H9 (cell line): ENCODE measurements at regions not wholly inside any gene's neighbourhood (a gene's known extent, or its start where the extent isn't known, plus 50 kb on each side); places are given as distances from the start of the nearest gene placed in this dataset.

Experiments used
- DNase-seq: peaks from one replicate; pipeline ENCODE4 v3.0.0-alpha.2; 2017
- H2AFZ ChIP-seq: one replicate; pipeline ENCODE4 v1.6.1; 2013; ENCODE audit warnings: mild to moderate bottlenecking, low read length, control low read depth, moderate library complexity
- H2AK5ac ChIP-seq: 2 replicates; pipeline ENCODE4 v1.6.1; 2013; ENCODE audit warnings: low read length, control low read depth, mixed read lengths; ENCODE audit not compliant: insufficient read length
- H2BK120ac ChIP-seq: one replicate; pipeline ENCODE4 v1.6.1; 2013; ENCODE audit warnings: low read depth, mild to moderate bottlenecking, low read length, control low read depth, inconsistent platforms; ENCODE audit not compliant: poor library complexity, severe bottlenecking
- H2BK12ac ChIP-seq: 2 replicates; pipeline ENCODE4 v1.6.1; 2013; ENCODE audit warnings: low read length, control low read depth, mixed read lengths, low read depth; ENCODE audit not compliant: insufficient read length
- H2BK15ac ChIP-seq: 2 replicates; pipeline ENCODE4 v1.6.1; 2013; ENCODE audit warnings: low read depth, low read length, control low read depth
- H2BK20ac ChIP-seq: one replicate; pipeline ENCODE4 v1.6.1; 2013; ENCODE audit warnings: low read depth, mild to moderate bottlenecking, low read length, control low read depth, inconsistent platforms; ENCODE audit not compliant: poor library complexity, severe bottlenecking
- H2BK5ac ChIP-seq: 2 replicates; pipeline ENCODE4 v1.6.1; 2013; ENCODE audit warnings: low read length, control low read depth, mixed read lengths; ENCODE audit not compliant: insufficient read length
- H3K14ac ChIP-seq: 2 replicates; pipeline ENCODE4 v1.6.1; 2013; ENCODE audit warnings: low read length, control low read depth; ENCODE audit not compliant: insufficient read depth
- H3K18ac ChIP-seq: 2 replicates; pipeline ENCODE4 v1.6.1; 2013; ENCODE audit warnings: low read depth, mild to moderate bottlenecking, mixed read lengths, low read length, control low read depth; ENCODE audit not compliant: insufficient read length
- H3K23ac ChIP-seq: 2 replicates; pipeline ENCODE4 v1.6.1; 2013; ENCODE audit warnings: low read length, control low read depth, mixed read lengths, low read depth; ENCODE audit not compliant: insufficient read length
- H3K23me2 ChIP-seq: 2 replicates; pipeline ENCODE4 v1.6.1; 2013; ENCODE audit warnings: low read depth, mild to moderate bottlenecking, mixed read lengths, low read length, control low read depth; ENCODE audit not compliant: insufficient read length, poor library complexity, severe bottlenecking
- H3K27ac ChIP-seq: 2 replicates; pipeline ENCODE4 v1.5.1; 2013; ENCODE audit warnings: low read length, control low read depth, mixed read lengths, low read depth; ENCODE audit not compliant: insufficient read length
- H3K27me3 ChIP-seq: 2 replicates; pipeline ENCODE4 v1.6.1; 2013; ENCODE audit warnings: low read length, control low read depth, inconsistent platforms; ENCODE audit not compliant: insufficient read depth
- H3K4ac ChIP-seq: 2 replicates; pipeline ENCODE4 v1.6.1; 2013; ENCODE audit warnings: low read depth, mild to moderate bottlenecking, control low read depth, inconsistent platforms, low read length, moderate library complexity
- H3K4me1 ChIP-seq: 2 replicates; pipeline ENCODE4 v1.6.1; 2013; ENCODE audit warnings: low read length, control low read depth, inconsistent platforms; ENCODE audit not compliant: insufficient read depth
- H3K4me2 ChIP-seq: 2 replicates; pipeline ENCODE4 v1.6.1; 2013; ENCODE audit warnings: low read length, control low read depth, mixed read lengths; ENCODE audit not compliant: insufficient read length, insufficient read depth
- H3K56ac ChIP-seq: 2 replicates; pipeline ENCODE4 v1.6.1; 2013; ENCODE audit warnings: low read depth, mild to moderate bottlenecking, mixed read lengths, low read length, control low read depth; ENCODE audit not compliant: insufficient read length
- H3K79me1 ChIP-seq: 2 replicates; pipeline ENCODE4 v1.6.1; 2013; ENCODE audit warnings: low read depth, mild to moderate bottlenecking, moderate library complexity, low read length, control low read depth, inconsistent platforms; ENCODE audit not compliant: insufficient read depth, poor library complexity, severe bottlenecking
- H3K79me2 ChIP-seq: 2 replicates; pipeline ENCODE4 v1.6.1; 2013; ENCODE audit warnings: low read length, control low read depth, inconsistent platforms; ENCODE audit not compliant: insufficient read depth
- H3K9ac ChIP-seq: 2 replicates; pipeline ENCODE4 v1.6.1; 2013; ENCODE audit warnings: low read length, control low read depth, mixed read lengths; ENCODE audit not compliant: insufficient read length; ENCODE audit errors: extremely low read depth
- H3K9me3 ChIP-seq: one replicate; pipeline ENCODE4 v1.6.1; 2013; ENCODE audit warnings: low read depth, low read length, inconsistent platforms; ENCODE audit not compliant: control insufficient read depth
- H3T11ph ChIP-seq: one replicate; pipeline ENCODE4 v1.6.1; 2013; ENCODE audit warnings: mild to moderate bottlenecking, low read length, control low read depth, inconsistent platforms
- H4K20me1 ChIP-seq: one replicate; pipeline ENCODE4 v1.6.1; 2013; ENCODE audit not compliant: control insufficient read depth, insufficient read length, insufficient read depth
- H4K5ac ChIP-seq: 2 replicates; pipeline ENCODE4 v1.6.1; 2013; ENCODE audit warnings: low read depth, mild to moderate bottlenecking, mixed read lengths, low read length, control low read depth; ENCODE audit not compliant: insufficient read length
- H4K8ac ChIP-seq: replicated peaks from 2 replicates; pipeline ENCODE4 v1.6.1; 2013; ENCODE audit warnings: low read length, control low read depth, mixed read lengths, low read depth; ENCODE audit not compliant: insufficient read length
- H4K91ac ChIP-seq: 2 replicates; pipeline ENCODE4 v1.6.1; 2013; ENCODE audit warnings: low read depth, mild to moderate bottlenecking, moderate library complexity, mixed read lengths, low read length, control low read depth; ENCODE audit not compliant: insufficient read length
- H3K27ac Mint-ChIP-seq, 3 experiments: 2 replicates in 2 of 3; 3 replicates in 1 of 3; pipeline ENCODE4 v1.8.0; 2020 to 2021; ENCODE audit warnings: mixed read lengths in 3 of 3, mild to moderate bottlenecking in 1 of 3, moderate library complexity in 1 of 3
- H3K27me3 Mint-ChIP-seq: 2 replicates; pipeline ENCODE4 v1.8.0; 2021; ENCODE audit warnings: low read depth, mild to moderate bottlenecking, moderate library complexity, mixed read lengths
- H3K36me3 Mint-ChIP-seq, 3 experiments: 2 replicates in 2 of 3; 3 replicates in 1 of 3; pipeline ENCODE4 v1.8.0; 2020 to 2021; ENCODE audit warnings: low read depth in 3 of 3, mixed read lengths in 3 of 3; ENCODE audit not compliant: insufficient read depth in 1 of 3
- H3K4me1 Mint-ChIP-seq, 2 experiments: 2 replicates each; pipeline ENCODE4 v1.8.0; 2020; ENCODE audit warnings: mixed read lengths in 2 of 2
- H3K4me3 Mint-ChIP-seq, 2 experiments: 2 replicates in 1 of 2; 3 replicates in 1 of 2; pipeline ENCODE4 v1.8.0; 2020 to 2021; ENCODE audit warnings: mild to moderate bottlenecking in 2 of 2, mixed read lengths in 2 of 2, moderate library complexity in 1 of 2
- H3K9me3 Mint-ChIP-seq, 2 experiments: 2 replicates in 1 of 2; 3 replicates in 1 of 2; pipeline ENCODE4 v1.8.0; 2020; ENCODE audit warnings: mild to moderate bottlenecking in 2 of 2, mixed read lengths in 2 of 2, moderate library complexity in 1 of 2
- CTCF ChIP-seq: fragments of 200-600 bp; sonication (generic); conservative IDR thresholded peaks from 3 replicates; pipeline ENCODE4 v1.8.0; 2021; ENCODE audit warnings: antibody characterized with exemption, mild to moderate bottlenecking
- WGBS: extraction: QIAGEN DNeasy Blood & Tissue Kit; methylation state at CpG from one replicate; pipeline ENCODE4 v1.1.7; 2013; ENCODE audit warnings: missing lambda C conversion rate, low lambda C conversion rate, mixed read lengths; ENCODE audit not compliant: insufficient read length; ENCODE audit errors: extremely low coverage; 5-methylcytosine and 5-hydroxymethylcytosine counted together

- no peak overlapping the region for H2AK5ac ChIP-seq
- H3T11ph ChIP-seq: no peak overlapping the region
- H3K36me3 Mint-ChIP-seq: peaks cover 2 to 35% (median 24%) of the 10 kb centered on the region in 3 experiments; a peak in 6 of 7 replicates
- H3K56ac ChIP-seq: no peak overlapping the region
- no peak overlapping the region for H3K27ac ChIP-seq
- H4K5ac ChIP-seq: no peak overlapping the region
- peaks cover 6% of the 10 kb centered on the region; the same call in 1 of the 2 replicates for H3K79me2 ChIP-seq
- no peaks in the 10 kb centered on the region for H3K27me3 Mint-ChIP-seq
- H3K4ac ChIP-seq: no peak overlapping the region
- H3K79me1 ChIP-seq: no peaks in the 10 kb centered on the region
- no peak overlapping the region for H4K8ac ChIP-seq
- no peak overlapping the region for H2BK12ac ChIP-seq
- no CpG with 5 or more reads among the region's 3 CpGs for WGBS
- peaks cover 6% of the 10 kb centered on the region for H3K23me2 ChIP-seq
- H2BK5ac ChIP-seq: no peak overlapping the region
- H3K4me2 ChIP-seq: no peak overlapping the region
- H3K9me3 Mint-ChIP-seq: no peaks in the 10 kb centered on the region; a peak in 1 of 5 replicates
- no peak for TF ChIP-seq CTCF
- H3K14ac ChIP-seq: no peak overlapping the region
- no peak overlapping the region for H3K18ac ChIP-seq
- no peak overlapping the region for H2BK120ac ChIP-seq
- H3K4me1 ChIP-seq: peaks cover 25% of the 10 kb centered on the region
- no peak overlapping the region for H2AFZ ChIP-seq
- no peak overlapping the region for H3K9ac ChIP-seq
- no peak overlapping the region for H2BK15ac ChIP-seq
- no peaks in the 10 kb centered on the region for H3K9me3 ChIP-seq
- H2BK20ac ChIP-seq: no peak overlapping the region
- no peak overlapping the region for H4K91ac ChIP-seq
- no peak overlapping the region for H3K23ac ChIP-seq
- peak overlapping the region; percentile 13 to 83 (median 66); a peak in 4 of 7 replicates for H3K27ac Mint-ChIP-seq
- no peaks in the 10 kb centered on the region for H3K27me3 ChIP-seq
- H3K4me1 Mint-ChIP-seq: peaks cover 79% of the 10 kb centered on the region in 2 experiments
- H3K4me3 Mint-ChIP-seq: no peak overlapping the region
- DNase-seq: no peak
- no peaks in the 10 kb centered on the region for H4K20me1 ChIP-seq
Observed at GRCh38 chr2:201975964-201976612, 57.6 kb upstream of the FZD7 start.
